A549 (cell line): ENCODE measurements at regions not wholly inside any gene's neighbourhood (a gene's known extent, or its start where the extent isn't known, plus 50 kb on each side); places are given as distances from the start of the nearest gene placed in this dataset.

Experiments used
- CBX8 ChIP-seq: fragments of 200-600 bp; sonication (generic); IDR thresholded peaks from 2 replicates; pipeline ENCODE4 v1.6.1; 2016
- ESRRA ChIP-seq: fragments of 150-350 bp; IDR thresholded peaks from 2 replicates; pipeline ENCODE4 v1.6.1; 2014; ENCODE audit warnings: mild to moderate bottlenecking, low read length, borderline replicate concordance
- HOXA7 ChIP-seq: fragments of 250-450 bp; sonication (Bioruptor Pico); IDR thresholded peaks from 2 replicates; pipeline ENCODE4 v1.5.0; 2020; ENCODE audit warnings: mild to moderate bottlenecking, moderate library complexity
- JUNB ChIP-seq: fragments of >200 bp; sonication (Bioruptor Twin); formaldehyde crosslinking; IDR thresholded peaks from 2 replicates; pipeline ENCODE4 v1.6.1; 2016
- SMC3 ChIP-seq: fragments of >200 bp; sonication (Bioruptor Twin); formaldehyde crosslinking; IDR thresholded peaks from 3 replicates; pipeline ENCODE4 v1.6.1; 2018; ENCODE audit warnings: inconsistent platforms
- TF ChIP-seq, protein P1 (sequence below): fragments of >200 bp; sonication (Bioruptor Twin); formaldehyde crosslinking; IDR thresholded peaks from 3 replicates; pipeline ENCODE4 v1.5.1; 2016

DNA sequence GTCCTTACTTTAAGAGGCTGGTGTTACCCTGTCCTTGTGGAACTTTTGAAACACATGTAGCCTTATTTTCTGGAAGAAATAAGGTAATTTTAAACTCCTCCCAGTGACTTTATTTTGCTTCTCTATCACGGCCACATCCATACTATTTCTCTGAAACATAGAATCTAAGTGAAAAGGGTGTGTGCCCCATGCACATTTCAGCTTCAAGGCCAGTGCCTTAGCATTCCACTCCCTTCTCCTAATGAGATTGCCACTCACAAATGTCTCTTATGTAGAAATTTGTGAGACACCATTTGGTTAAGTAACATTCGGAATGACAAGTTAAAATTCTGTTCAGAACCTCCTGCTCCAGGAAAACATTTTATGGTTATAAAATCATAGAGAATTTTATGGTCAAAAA, 562.7 kb downstream of the TUSC7 start:
- TF ChIP-seq, protein P1, sequence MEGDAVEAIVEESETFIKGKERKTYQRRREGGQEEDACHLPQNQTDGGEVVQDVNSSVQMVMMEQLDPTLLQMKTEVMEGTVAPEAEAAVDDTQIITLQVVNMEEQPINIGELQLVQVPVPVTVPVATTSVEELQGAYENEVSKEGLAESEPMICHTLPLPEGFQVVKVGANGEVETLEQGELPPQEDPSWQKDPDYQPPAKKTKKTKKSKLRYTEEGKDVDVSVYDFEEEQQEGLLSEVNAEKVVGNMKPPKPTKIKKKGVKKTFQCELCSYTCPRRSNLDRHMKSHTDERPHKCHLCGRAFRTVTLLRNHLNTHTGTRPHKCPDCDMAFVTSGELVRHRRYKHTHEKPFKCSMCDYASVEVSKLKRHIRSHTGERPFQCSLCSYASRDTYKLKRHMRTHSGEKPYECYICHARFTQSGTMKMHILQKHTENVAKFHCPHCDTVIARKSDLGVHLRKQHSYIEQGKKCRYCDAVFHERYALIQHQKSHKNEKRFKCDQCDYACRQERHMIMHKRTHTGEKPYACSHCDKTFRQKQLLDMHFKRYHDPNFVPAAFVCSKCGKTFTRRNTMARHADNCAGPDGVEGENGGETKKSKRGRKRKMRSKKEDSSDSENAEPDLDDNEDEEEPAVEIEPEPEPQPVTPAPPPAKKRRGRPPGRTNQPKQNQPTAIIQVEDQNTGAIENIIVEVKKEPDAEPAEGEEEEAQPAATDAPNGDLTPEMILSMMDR = no peak
- no peak for TF ChIP-seq ESRRA
- TF ChIP-seq SMC3 = no peak
- TF ChIP-seq JUNB = no peak
- TF ChIP-seq HOXA7 (CRISPR knock-in tag) = no peak
- TF ChIP-seq CBX8 = no peak
